ENCODE measurements at regions not wholly inside any gene's neighbourhood (a gene's known extent, or its start where the extent isn't known, plus 50 kb on each side); places are given as distances from the start of the nearest gene placed in this dataset.

- Histone ChIP-seq H3K36me3 (ENCODE audit: control insufficient read depth, insufficient read depth, low read length) (no peaks in the 10 kb centered on the region), H3K9me3 (ENCODE audit: control insufficient read depth, insufficient read depth, low read length) (no peaks in the 10 kb centered on the region), H3K4me3 (ENCODE audit: low read length) (no peak overlapping the region), H3K27me3 (ENCODE audit: control insufficient read depth, insufficient read depth, low read length) (no peaks in the 10 kb centered on the region), H3K4me1 (ENCODE audit: control insufficient read depth, insufficient read depth, low read length) (peaks cover 13% of the 10 kb centered on the region), H3K27ac (ENCODE audit: low read length) (no peak overlapping the region)
- intact Hi-C loops (cut with micrococcal nuclease), result no loop called here
- ATAC-seq (no peak), DNase-seq (no peak)
- Mint-ChIP-seq H3K27me3 (ENCODE audit: low read depth in 2 of 2) (peaks cover 7% of the 10 kb centered on the region in 2 donors), H3K36me3 (no peaks in the 10 kb centered on the region), H3K27ac (no peak overlapping the region), H3K4me1 (peaks cover 8 to 19% of the 10 kb centered on the region in 2 donors), H3K9me3 (no peaks in the 10 kb centered on the region), H3K4me3 (no peak overlapping the region)
- TF ChIP-seq CTCF (IDR thresholded peaks at IDR 0.05), result no peak
- WGBS (ENCODE audit: insufficient coverage), result 94% methylated on average over 3 of the region's 3 CpGs
Measured at GRCh38 chr21:41676198-41676597, 90.7 kb downstream of the RIPK4 start.

- intact Hi-C loops (cut with micrococcal nuclease), result no loop called here
- H3K27me3 ChIP-seq (ENCODE audit: control insufficient read depth, insufficient read depth, low read length), result no peaks in the 10 kb centered on the region
- WGBS (ENCODE audit: insufficient coverage), result 93% methylated on average over 4 of the region's 6 CpGs
- peaks cover 7% of the 10 kb centered on the region in 2 donors for H3K27me3 Mint-ChIP-seq (ENCODE audit: low read depth in 2 of 2)
- no peak for ATAC-seq
- H3K36me3 Mint-ChIP-seq, result no peaks in the 10 kb centered on the region
- no peak overlapping the region for H3K4me3 Mint-ChIP-seq
- H3K4me1 Mint-ChIP-seq, result peaks cover 9 to 22% of the 10 kb centered on the region in 2 donors
- no peak overlapping the region for H3K4me3 ChIP-seq (ENCODE audit: low read length)
- no peak overlapping the region for H3K27ac Mint-ChIP-seq
- DNase-seq, result no peak
- no peaks in the 10 kb centered on the region for H3K9me3 Mint-ChIP-seq
- H3K27ac ChIP-seq (ENCODE audit: low read length), result no peak overlapping the region
- TF ChIP-seq CTCF (IDR thresholded peaks at IDR 0.05), result no peak
- peaks cover 13% of the 10 kb centered on the region for H3K4me1 ChIP-seq (ENCODE audit: control insufficient read depth, insufficient read depth, low read length)
- H3K9me3 ChIP-seq (ENCODE audit: control insufficient read depth, insufficient read depth, low read length), result no peaks in the 10 kb centered on the region
- no peaks in the 10 kb centered on the region for H3K36me3 ChIP-seq (ENCODE audit: control insufficient read depth, insufficient read depth, low read length)
Measured at GRCh38 chr21:41675574-41675973, 91.3 kb downstream of the RIPK4 start.

GRCh38 chr21:41674402-41674801, 92.5 kb downstream of the RIPK4 start:
- Mint-ChIP-seq H3K4me3 (no peak overlapping the region), H3K36me3 (no peaks in the 10 kb centered on the region), H3K27ac (no peak overlapping the region), H3K27me3 (ENCODE audit: low read depth in 2 of 2) (peaks cover 7% of the 10 kb centered on the region in 2 donors), H3K4me1 (peaks cover 9 to 22% of the 10 kb centered on the region in 2 donors), H3K9me3 (no peaks in the 10 kb centered on the region)
- no peaks in the 10 kb centered on the region for H3K36me3 ChIP-seq (ENCODE audit: control insufficient read depth, insufficient read depth, low read length)
- intact Hi-C loops (cut with micrococcal nuclease), result no loop called here
- no peak for TF ChIP-seq CTCF (IDR thresholded peaks at IDR 0.05)
- ATAC-seq, result no peak
- H3K4me1 ChIP-seq (ENCODE audit: control insufficient read depth, insufficient read depth, low read length), result peaks cover 13% of the 10 kb centered on the region
- no peak overlapping the region for H3K4me3 ChIP-seq (ENCODE audit: low read length)
- no peaks in the 10 kb centered on the region for H3K27me3 ChIP-seq (ENCODE audit: control insufficient read depth, insufficient read depth, low read length)
- no peak overlapping the region for H3K27ac ChIP-seq (ENCODE audit: low read length)
- 84% methylated on average over 5 of the region's 6 CpGs for WGBS (ENCODE audit: insufficient coverage)
- no peak for DNase-seq
- H3K9me3 ChIP-seq (ENCODE audit: control insufficient read depth, insufficient read depth, low read length), result no peaks in the 10 kb centered on the region

- no peak for TF ChIP-seq CTCF (IDR thresholded peaks at IDR 0.05)
- intact Hi-C loops (cut with micrococcal nuclease), result no loop called here
- no peaks in the 10 kb centered on the region for H3K36me3 Mint-ChIP-seq
- Histone ChIP-seq H3K27me3 (ENCODE audit: control insufficient read depth, insufficient read depth, low read length) (no peaks in the 10 kb centered on the region), H3K36me3 (ENCODE audit: control insufficient read depth, insufficient read depth, low read length) (no peaks in the 10 kb centered on the region), H3K4me3 (ENCODE audit: low read length) (no peak overlapping the region), H3K27ac (ENCODE audit: low read length) (no peak overlapping the region), H3K9me3 (ENCODE audit: control insufficient read depth, insufficient read depth, low read length) (no peaks in the 10 kb centered on the region), H3K4me1 (ENCODE audit: control insufficient read depth, insufficient read depth, low read length) (peaks cover 13% of the 10 kb centered on the region)
- H3K27me3 Mint-ChIP-seq (ENCODE audit: low read depth in 2 of 2), result peaks cover 7% of the 10 kb centered on the region in 2 donors
- 87% methylated on average over 13 of the region's 13 CpGs for WGBS (ENCODE audit: insufficient coverage)
- H3K9me3 Mint-ChIP-seq, result no peaks in the 10 kb centered on the region
- ATAC-seq (no peak), DNase-seq (no peak)
- H3K4me3 Mint-ChIP-seq, result no peak overlapping the region
- H3K27ac Mint-ChIP-seq, result no peak overlapping the region
- peaks cover 9 to 22% of the 10 kb centered on the region in 2 donors for H3K4me1 Mint-ChIP-seq
Measured at GRCh38 chr21:41673596-41674335, 93.1 kb downstream of the RIPK4 start.
